ENCODE measurements at regions not wholly inside any gene's neighbourhood (a gene's known extent, or its start where the extent isn't known, plus 50 kb on each side); places are given as distances from the start of the nearest gene placed in this dataset.

DNA sequence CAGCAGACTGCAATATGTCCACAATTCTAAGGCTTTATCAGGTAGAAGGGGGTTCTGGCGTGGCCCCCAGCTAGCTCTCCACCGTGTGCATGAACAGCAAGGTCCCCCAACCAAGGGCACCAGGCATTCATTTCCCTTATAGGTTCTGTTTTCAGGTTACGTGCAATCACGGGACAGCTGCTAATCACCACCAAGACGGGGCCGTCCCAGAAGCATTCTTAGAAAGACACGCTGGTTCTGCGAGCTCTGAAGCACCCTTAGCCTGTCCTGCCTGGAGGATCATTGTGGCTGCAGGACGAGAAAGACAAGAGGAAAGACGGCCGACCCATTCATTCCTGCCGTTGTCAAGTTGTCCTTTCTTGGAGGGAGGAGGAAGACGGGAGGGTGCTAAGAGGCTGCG is 302.9 kb downstream of the SOX9 start:
- no peak overlapping the region for H3K9ac ChIP-seq (ENCODE audit: low read depth in 1 of 3, low read length in 3 of 3)
- H3K27ac ChIP-seq (ENCODE audit: low read depth, low read length), result no peak overlapping the region
- no peaks in the 10 kb centered on the region for H3K27me3 ChIP-seq (ENCODE audit: control insufficient read depth in 3 of 3, insufficient read depth in 3 of 3, low read length in 3 of 3)

DNA sequence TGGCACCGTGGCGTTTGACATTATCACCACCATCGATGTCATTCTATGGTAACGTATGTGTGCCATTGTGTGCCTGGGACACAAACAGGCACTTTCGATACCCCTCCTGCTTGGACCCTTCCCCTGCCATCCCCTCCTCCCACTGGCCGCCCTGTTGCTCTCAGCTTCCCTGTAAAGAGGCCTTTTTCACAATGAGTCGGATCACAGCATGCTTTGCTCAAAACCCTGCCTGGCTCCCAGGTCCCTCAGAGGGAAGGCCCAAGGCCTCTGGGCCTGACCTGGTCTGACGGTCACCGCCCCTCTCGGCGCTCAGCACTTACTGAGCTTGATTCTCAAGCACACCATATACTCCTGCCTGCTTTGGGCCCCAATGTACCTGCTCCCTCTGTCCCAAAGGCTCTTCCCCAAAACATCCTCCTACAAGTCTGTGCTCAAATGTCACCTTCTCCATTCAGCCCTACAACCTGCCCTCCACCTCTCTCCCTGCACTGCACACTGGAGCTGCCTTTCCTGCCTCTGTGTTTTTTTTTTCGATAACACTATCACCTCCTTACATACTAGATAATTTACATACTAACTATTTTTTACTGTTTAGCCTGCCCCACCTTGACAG is 303.8 kb downstream of the SOX9 start:
- peaks cover 12 to 30% (median 26%) of the 10 kb centered on the region in 3 donors for H3K4me1 ChIP-seq (ENCODE audit: control insufficient read depth in 3 of 3, insufficient read depth in 3 of 3, low read length in 3 of 3)
- H3K27ac ChIP-seq (ENCODE audit: low read depth, low read length), result no peak overlapping the region
- H3K27me3 ChIP-seq (ENCODE audit: control insufficient read depth in 3 of 3, insufficient read depth in 3 of 3, low read length in 3 of 3), result no peaks in the 10 kb centered on the region
- H3K9ac ChIP-seq (ENCODE audit: low read depth in 1 of 3, low read length in 3 of 3), result no peak overlapping the region
- no peaks in the 10 kb centered on the region for H3K9me3 ChIP-seq (ENCODE audit: control insufficient read depth in 3 of 3, low read length in 3 of 3)
- no peaks in the 10 kb centered on the region for H3K36me3 ChIP-seq (ENCODE audit: control insufficient read depth in 3 of 3, insufficient read depth in 3 of 3, low read length in 3 of 3)
- H3K4me3 ChIP-seq (ENCODE audit: low read length in 3 of 3), result no peak overlapping the region

More for the DNA sequence above, 302.9 kb downstream of the SOX9 start:
- H3K4me1 ChIP-seq (ENCODE audit: control insufficient read depth in 3 of 3, insufficient read depth in 3 of 3, low read length in 3 of 3), result peaks cover 12 to 30% (median 26%) of the 10 kb centered on the region in 3 donors
- no peak overlapping the region for H3K4me3 ChIP-seq (ENCODE audit: low read length in 3 of 3)
- H3K36me3 ChIP-seq (ENCODE audit: control insufficient read depth in 3 of 3, insufficient read depth in 3 of 3, low read length in 3 of 3), result no peaks in the 10 kb centered on the region
- H3K9me3 ChIP-seq (ENCODE audit: control insufficient read depth in 3 of 3, low read length in 3 of 3), result no peaks in the 10 kb centered on the region

DNA sequence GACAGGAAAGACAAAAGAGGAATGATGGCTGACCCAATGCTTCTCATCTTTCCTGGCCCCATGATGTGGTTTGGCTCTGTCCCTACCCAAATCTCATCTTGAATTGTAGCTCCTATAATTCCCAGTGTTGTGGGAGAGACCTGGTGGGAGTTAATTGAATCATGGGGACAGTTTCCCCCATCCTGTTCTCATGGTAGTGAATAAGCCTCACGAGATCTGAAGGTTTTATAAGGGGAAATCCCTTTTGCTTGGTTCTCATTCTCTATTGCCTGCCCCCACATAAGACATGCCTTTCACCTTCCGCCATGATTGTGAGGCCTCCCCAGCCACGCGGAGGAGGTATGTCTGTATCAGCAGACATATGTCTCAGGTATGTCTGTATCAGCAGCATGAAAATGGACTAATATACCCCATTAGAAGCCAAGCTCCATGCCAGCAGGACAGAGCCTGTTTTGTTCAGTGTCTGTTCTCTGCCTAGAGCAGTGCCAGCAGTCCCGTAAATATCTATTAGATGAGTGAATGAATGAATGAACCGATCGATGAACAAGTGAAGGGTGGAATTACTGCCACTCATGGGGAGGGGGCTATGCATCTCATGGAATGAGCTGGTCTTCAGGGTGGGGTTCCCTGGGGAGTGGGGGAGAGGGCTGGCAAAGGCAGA is 304.4 kb downstream of the SOX9 start:
- Histone ChIP-seq H3K4me3 (ENCODE audit: low read length in 3 of 3) (no peak overlapping the region), H3K4me1 (ENCODE audit: control insufficient read depth in 3 of 3, insufficient read depth in 3 of 3, low read length in 3 of 3) (peaks cover 12 to 27% (median 26%) of the 10 kb centered on the region in 3 donors), H3K36me3 (ENCODE audit: control insufficient read depth in 3 of 3, insufficient read depth in 3 of 3, low read length in 3 of 3) (no peaks in the 10 kb centered on the region), H3K9me3 (ENCODE audit: control insufficient read depth in 3 of 3, low read length in 3 of 3) (no peaks in the 10 kb centered on the region), H3K9ac (ENCODE audit: low read depth in 1 of 3, low read length in 3 of 3) (no peak overlapping the region), H3K27ac (ENCODE audit: low read depth, low read length) (no peak overlapping the region), H3K27me3 (ENCODE audit: control insufficient read depth in 3 of 3, insufficient read depth in 3 of 3, low read length in 3 of 3) (no peaks in the 10 kb centered on the region)

- Histone ChIP-seq H3K9ac (ENCODE audit: low read depth in 1 of 3, low read length in 3 of 3) (no peak overlapping the region), H3K4me3 (ENCODE audit: low read length in 3 of 3) (no peak overlapping the region), H3K4me1 (ENCODE audit: control insufficient read depth in 3 of 3, insufficient read depth in 3 of 3, low read length in 3 of 3) (peaks cover 11 to 22% (median 21%) of the 10 kb centered on the region in 3 donors), H3K36me3 (ENCODE audit: control insufficient read depth in 3 of 3, insufficient read depth in 3 of 3, low read length in 3 of 3) (no peaks in the 10 kb centered on the region), H3K27me3 (ENCODE audit: control insufficient read depth in 3 of 3, insufficient read depth in 3 of 3, low read length in 3 of 3) (no peaks in the 10 kb centered on the region), H3K27ac (ENCODE audit: low read depth, low read length) (no peak overlapping the region), H3K9me3 (ENCODE audit: control insufficient read depth in 3 of 3, low read length in 3 of 3) (no peaks in the 10 kb centered on the region)
Measured at GRCh38 chr17:72425794-72426168, 305.0 kb downstream of the SOX9 start.

DNA sequence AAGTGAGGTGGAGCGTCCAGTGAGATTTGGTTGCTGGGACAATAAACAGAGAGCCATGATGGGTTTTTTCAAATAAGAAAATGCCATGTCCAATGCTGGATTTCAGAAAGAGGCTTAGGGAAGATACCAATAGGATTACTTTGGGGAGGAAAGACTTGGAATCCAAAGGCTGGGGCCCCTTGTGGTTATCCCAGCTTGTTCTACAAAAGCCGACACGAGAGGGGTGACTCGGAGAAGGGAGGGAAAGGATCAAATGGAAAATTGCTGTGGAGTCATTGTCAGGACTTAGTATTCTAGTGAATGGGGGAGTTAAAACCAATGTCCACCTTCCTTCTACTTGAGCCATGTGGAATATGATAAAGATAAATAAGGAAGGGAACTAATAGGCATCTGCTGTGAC is 305.5 kb downstream of the SOX9 start:
- Histone ChIP-seq H3K9me3 (ENCODE audit: control insufficient read depth in 3 of 3, low read length in 3 of 3) (no peaks in the 10 kb centered on the region), H3K27me3 (ENCODE audit: control insufficient read depth in 3 of 3, insufficient read depth in 3 of 3, low read length in 3 of 3) (no peaks in the 10 kb centered on the region)

DNA sequence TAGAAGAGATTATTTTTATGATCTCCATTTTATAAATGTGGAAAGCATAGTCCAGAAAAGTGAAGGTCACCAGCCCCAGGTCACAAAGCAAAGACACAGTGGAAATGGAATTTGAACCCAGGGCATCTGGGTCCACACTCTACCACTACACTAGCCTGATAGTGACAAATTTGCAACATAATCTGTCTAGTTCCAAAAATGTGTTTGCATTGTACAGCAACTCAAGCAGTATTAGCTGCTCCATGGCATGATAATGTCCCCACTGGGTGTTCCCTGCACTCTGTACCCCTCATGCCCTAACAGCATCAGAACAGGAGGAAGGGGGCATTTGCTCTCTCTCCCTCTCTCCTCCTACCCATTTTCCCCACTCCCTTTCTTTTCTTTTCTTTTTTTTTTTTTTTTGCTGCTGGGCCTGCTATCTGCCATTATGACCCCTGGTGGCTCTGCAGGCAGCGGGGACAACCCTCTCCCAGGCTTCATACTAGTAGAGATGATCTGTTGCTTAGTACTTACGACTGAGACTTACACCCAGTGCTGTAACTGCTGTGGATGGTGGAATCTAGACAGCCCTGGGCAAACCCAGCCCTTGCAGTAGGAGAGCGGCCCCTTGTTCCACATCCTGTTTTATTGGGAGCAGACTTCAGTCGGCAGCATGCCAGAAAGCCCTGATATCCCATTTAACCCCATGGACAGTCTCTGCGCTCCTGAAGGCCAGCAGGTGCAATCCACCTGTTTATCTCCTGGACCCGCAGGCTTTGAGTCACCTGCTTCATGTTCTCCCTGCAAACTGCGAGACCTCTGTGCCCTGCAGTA is 306.3 kb downstream of the SOX9 start:
- H3K27ac ChIP-seq (ENCODE audit: low read depth, low read length), result no peak overlapping the region
- peaks cover 7 to 11% (median 11%) of the 10 kb centered on the region in 3 donors for H3K4me1 ChIP-seq (ENCODE audit: control insufficient read depth in 3 of 3, insufficient read depth in 3 of 3, low read length in 3 of 3)
- H3K4me3 ChIP-seq (ENCODE audit: low read length in 3 of 3), result no peak overlapping the region
- H3K9me3 ChIP-seq (ENCODE audit: control insufficient read depth in 3 of 3, low read length in 3 of 3), result no peaks in the 10 kb centered on the region
- H3K27me3 ChIP-seq (ENCODE audit: control insufficient read depth in 3 of 3, insufficient read depth in 3 of 3, low read length in 3 of 3), result no peaks in the 10 kb centered on the region
- no peaks in the 10 kb centered on the region for H3K36me3 ChIP-seq (ENCODE audit: control insufficient read depth in 3 of 3, insufficient read depth in 3 of 3, low read length in 3 of 3)
- no peak overlapping the region for H3K9ac ChIP-seq (ENCODE audit: low read depth in 1 of 3, low read length in 3 of 3)

More for the DNA sequence above, 305.5 kb downstream of the SOX9 start:
- H3K27ac ChIP-seq (ENCODE audit: low read depth, low read length), result no peak overlapping the region
- H3K4me3 ChIP-seq (ENCODE audit: low read length in 3 of 3), result no peak overlapping the region
- H3K9ac ChIP-seq (ENCODE audit: low read depth in 1 of 3, low read length in 3 of 3), result no peak overlapping the region
- H3K36me3 ChIP-seq (ENCODE audit: control insufficient read depth in 3 of 3, insufficient read depth in 3 of 3, low read length in 3 of 3), result no peaks in the 10 kb centered on the region
- H3K4me1 ChIP-seq (ENCODE audit: control insufficient read depth in 3 of 3, insufficient read depth in 3 of 3, low read length in 3 of 3), result peaks cover 7 to 17% (median 16%) of the 10 kb centered on the region in 3 donors

DNA sequence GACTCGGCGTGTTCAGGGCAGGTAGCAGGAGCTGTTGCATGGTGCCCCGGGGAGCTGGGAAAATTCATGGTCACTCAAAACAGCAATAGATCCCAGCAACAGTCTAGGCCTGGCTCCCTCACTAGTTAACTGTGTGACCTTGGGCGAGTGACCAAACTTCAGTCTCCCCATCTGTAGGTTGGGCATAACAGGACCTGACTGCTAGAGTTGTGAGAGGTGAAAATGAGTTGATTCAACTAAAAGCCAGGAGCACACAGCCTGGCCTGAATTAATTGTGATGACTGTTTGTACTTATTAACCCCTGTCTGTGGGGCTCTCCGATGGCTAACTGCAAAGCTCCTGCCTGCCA is 306.9 kb downstream of the SOX9 start:
- no peaks in the 10 kb centered on the region for H3K27me3 ChIP-seq (ENCODE audit: control insufficient read depth in 3 of 3, insufficient read depth in 3 of 3, low read length in 3 of 3)
- no peaks in the 10 kb centered on the region for H3K36me3 ChIP-seq (ENCODE audit: control insufficient read depth in 3 of 3, insufficient read depth in 3 of 3, low read length in 3 of 3)
- no peaks in the 10 kb centered on the region for H3K9me3 ChIP-seq (ENCODE audit: control insufficient read depth in 3 of 3, low read length in 3 of 3)
- no peak overlapping the region for H3K27ac ChIP-seq (ENCODE audit: low read depth, low read length)
- no peak overlapping the region for H3K4me3 ChIP-seq (ENCODE audit: low read length in 3 of 3)
- no peak overlapping the region for H3K9ac ChIP-seq (ENCODE audit: low read depth in 1 of 3, low read length in 3 of 3)
- peaks cover 2 to 6% (median 6%) of the 10 kb centered on the region in 3 donors for H3K4me1 ChIP-seq (ENCODE audit: control insufficient read depth in 3 of 3, insufficient read depth in 3 of 3, low read length in 3 of 3)

- Histone ChIP-seq H3K27me3 (ENCODE audit: control insufficient read depth in 3 of 3, insufficient read depth in 3 of 3, low read length in 3 of 3) (no peaks in the 10 kb centered on the region), H3K27ac (ENCODE audit: low read depth, low read length) (no peak overlapping the region), H3K4me3 (ENCODE audit: low read length in 3 of 3) (no peak overlapping the region), H3K36me3 (ENCODE audit: control insufficient read depth in 3 of 3, insufficient read depth in 3 of 3, low read length in 3 of 3) (no peaks in the 10 kb centered on the region), H3K9me3 (ENCODE audit: control insufficient read depth in 3 of 3, low read length in 3 of 3) (no peaks in the 10 kb centered on the region), H3K4me1 (ENCODE audit: control insufficient read depth in 3 of 3, insufficient read depth in 3 of 3, low read length in 3 of 3) (no peaks in the 10 kb centered on the region), H3K9ac (ENCODE audit: low read depth in 1 of 3, low read length in 3 of 3) (no peak overlapping the region)
Measured at GRCh38 chr17:72429066-72429638, 308.3 kb downstream of the SOX9 start.

DNA sequence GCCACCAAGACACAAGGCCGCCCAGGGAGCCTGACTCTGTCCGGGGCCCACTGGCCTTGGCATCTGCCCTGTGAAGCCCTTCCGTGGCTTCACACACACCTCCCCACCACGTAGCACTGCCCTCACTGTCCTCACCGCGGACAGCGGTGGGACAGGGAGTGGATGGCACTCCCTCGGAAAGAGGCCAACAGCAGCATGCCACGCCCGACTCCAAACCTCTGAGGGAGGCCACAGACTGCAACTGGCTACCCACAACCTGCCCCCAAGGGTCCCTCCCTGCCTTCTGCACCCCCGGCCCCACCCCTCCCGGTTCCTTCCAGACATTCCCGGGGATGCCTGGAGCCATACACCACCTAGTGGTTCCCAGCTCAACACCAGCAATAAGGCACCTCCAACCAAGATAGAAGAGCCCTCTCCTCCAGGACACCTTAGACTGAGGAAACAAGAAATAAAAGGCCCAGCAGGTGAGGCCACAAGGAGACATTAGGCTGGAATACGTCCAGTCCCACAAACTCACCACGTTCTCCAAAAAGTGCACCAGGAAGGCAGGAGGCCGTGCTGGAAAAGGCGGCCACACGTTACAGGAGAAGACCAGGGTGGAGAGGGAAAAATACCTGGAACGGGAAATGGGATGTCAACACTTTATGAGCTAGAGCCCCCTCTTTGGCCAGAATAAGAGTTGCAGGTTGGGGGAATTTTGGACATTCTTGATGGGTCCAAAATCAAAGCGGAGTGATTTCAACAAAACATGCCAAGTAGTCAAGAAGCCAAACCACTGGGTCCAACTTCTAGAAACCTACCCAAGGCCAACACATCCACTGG is 310.0 kb downstream of the SOX9 start:
- H3K4me1 ChIP-seq (ENCODE audit: control insufficient read depth in 3 of 3, insufficient read depth in 3 of 3, low read length in 3 of 3), result no peaks in the 10 kb centered on the region
- H3K36me3 ChIP-seq (ENCODE audit: control insufficient read depth in 3 of 3, insufficient read depth in 3 of 3, low read length in 3 of 3), result no peaks in the 10 kb centered on the region
- no peak overlapping the region for H3K27ac ChIP-seq (ENCODE audit: low read depth, low read length)
- no peak overlapping the region for H3K9ac ChIP-seq (ENCODE audit: low read depth in 1 of 3, low read length in 3 of 3)
- no peaks in the 10 kb centered on the region for H3K27me3 ChIP-seq (ENCODE audit: control insufficient read depth in 3 of 3, insufficient read depth in 3 of 3, low read length in 3 of 3)
- H3K9me3 ChIP-seq (ENCODE audit: control insufficient read depth in 3 of 3, low read length in 3 of 3), result no peaks in the 10 kb centered on the region
- no peak overlapping the region for H3K4me3 ChIP-seq (ENCODE audit: low read length in 3 of 3)

Data from skeletal muscle tissue (tissue), 3 donors.